ENCODE measurements at regions not wholly inside any gene's neighbourhood (a gene's known extent, or its start where the extent isn't known, plus 50 kb on each side); places are given as distances from the start of the nearest gene placed in this dataset.

- H3K9me3 ChIP-seq, result no peaks in the 10 kb centered on the region
- 38 to 53% methylated on average over 1 of the region's 1 CpG for WGBS, 2 donors
- H3K4me3 ChIP-seq, result no peak overlapping the region
- intact Hi-C loops (cut with DNase I), result no loop called here
- H3K4me1 ChIP-seq, result no peaks in the 10 kb centered on the region
- DNase-seq, result no peak
- H3K36me3 ChIP-seq, result no peaks in the 10 kb centered on the region
- no peak overlapping the region for H3K27ac ChIP-seq
- no peaks in the 10 kb centered on the region for H3K27me3 ChIP-seq
- no peak for TF ChIP-seq CTCF (IDR thresholded peaks at IDR 0.05)
- no peak for TF ChIP-seq POLR2A (IDR thresholded peaks at IDR 0.05)
Measured at GRCh38 chr18:34364699-34365098, 140.0 kb upstream of the NOL4 start.

DNA sequence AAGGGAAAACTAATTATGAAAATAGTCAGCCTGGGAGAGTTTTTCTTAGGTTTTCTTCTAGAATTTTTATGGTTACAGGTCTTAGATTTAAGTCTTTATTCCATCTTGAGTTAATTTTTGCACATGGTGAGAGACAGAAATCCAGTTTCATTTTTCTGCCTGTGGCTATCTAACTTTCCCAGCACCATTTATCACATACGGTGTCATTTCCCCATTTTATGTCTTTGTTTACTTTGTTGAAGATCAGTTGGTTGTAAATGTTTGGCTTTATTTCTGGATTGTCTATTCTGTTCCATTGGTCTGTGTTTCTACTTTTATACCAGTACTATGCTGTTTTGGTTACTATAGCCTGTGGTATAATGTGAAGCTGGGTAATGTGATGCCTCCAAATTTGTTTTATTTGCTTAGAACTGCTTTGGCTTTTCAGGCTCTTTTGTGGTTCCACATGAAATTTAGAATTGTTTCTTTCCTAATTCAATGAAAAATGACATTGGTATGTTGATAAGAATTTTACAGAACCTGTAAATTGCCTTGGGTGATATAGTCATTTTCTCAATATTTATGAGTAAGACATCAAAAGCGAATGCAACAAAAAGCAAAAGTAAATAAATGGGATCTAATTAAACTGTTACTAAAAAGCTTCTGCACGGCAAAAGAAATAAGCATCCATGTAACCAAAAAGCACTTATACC lies 146.1 kb upstream of the NOL4 start:
- no peaks in the 10 kb centered on the region for H3K4me1 ChIP-seq
- H3K9me3 ChIP-seq, result no peaks in the 10 kb centered on the region
- 26 to 34% methylated on average over 3 of the region's 3 CpGs for WGBS, 2 donors
- no peaks in the 10 kb centered on the region for H3K36me3 ChIP-seq
- TF ChIP-seq POLR2A (IDR thresholded peaks at IDR 0.05) (no peak), CTCF (IDR thresholded peaks at IDR 0.05) (no peak)
- H3K4me3 ChIP-seq, result no peak overlapping the region
- H3K27me3 ChIP-seq, result no peaks in the 10 kb centered on the region
- DNase-seq, result no peak
- H3K27ac ChIP-seq, result no peak overlapping the region
- intact Hi-C loops (cut with DNase I), result no loop called here

DNA sequence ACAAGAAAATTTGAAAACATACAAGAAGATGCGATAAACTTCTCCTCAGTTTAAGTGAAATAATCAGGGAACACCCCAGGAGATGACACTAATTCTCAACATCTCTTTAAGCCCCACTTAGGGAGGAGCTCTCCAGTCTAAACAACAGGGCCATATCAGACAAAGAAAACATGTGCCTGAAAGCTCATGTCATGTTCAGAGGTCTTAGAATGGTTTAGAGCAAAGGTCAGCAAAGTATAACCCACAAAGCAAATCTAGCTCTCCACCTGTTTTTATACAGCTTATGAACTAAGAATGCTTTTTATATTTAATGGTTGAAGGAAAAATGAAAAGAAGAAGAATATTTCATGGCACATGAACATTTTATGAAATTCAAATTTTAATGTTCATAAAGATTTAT lies 155.6 kb upstream of the NOL4 start:
- no peak overlapping the region for H3K4me3 ChIP-seq
- intact Hi-C loops (cut with DNase I), result no loop called here
- H3K27ac ChIP-seq, result no peak overlapping the region
- no peak for DNase-seq
- H3K36me3 ChIP-seq, result no peaks in the 10 kb centered on the region
- 75 to 82% methylated on average over 1 of the region's 1 CpG for WGBS, 2 donors
- H3K9me3 ChIP-seq, result no peaks in the 10 kb centered on the region
- no peaks in the 10 kb centered on the region for H3K4me1 ChIP-seq
- TF ChIP-seq CTCF (IDR thresholded peaks at IDR 0.05) (no peak), POLR2A (IDR thresholded peaks at IDR 0.05) (no peak)
- H3K27me3 ChIP-seq, result no peaks in the 10 kb centered on the region

GRCh38 chr18:34385311-34385710 lies 160.6 kb upstream of the NOL4 start:
- H3K27me3 ChIP-seq, result no peaks in the 10 kb centered on the region
- no peak for DNase-seq

DNA sequence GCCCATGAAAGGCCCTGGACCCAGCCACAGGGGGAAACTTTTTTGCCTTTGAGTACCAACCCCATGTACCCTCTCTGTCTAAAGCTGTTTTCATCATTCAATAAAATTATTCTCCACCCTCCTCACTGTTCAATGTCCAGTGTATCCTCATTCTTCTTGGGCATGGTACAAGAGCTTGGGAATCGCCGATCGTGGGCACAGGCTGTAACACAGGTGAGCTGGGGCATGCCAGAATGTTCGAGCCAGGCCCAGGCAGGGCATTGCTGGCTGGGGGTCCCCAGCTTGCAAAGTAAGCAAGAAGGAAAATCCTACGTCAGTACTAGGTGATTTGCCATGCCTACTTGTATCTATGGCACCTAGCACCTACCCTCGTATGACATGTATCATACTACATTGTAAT lies 162.1 kb upstream of the NOL4 start:
- Histone ChIP-seq H3K9me3 (no peaks in the 10 kb centered on the region), H3K36me3 (no peaks in the 10 kb centered on the region), H3K4me1 (no peaks in the 10 kb centered on the region), H3K4me3 (no peak overlapping the region), H3K27me3 (no peaks in the 10 kb centered on the region), H3K27ac (no peak overlapping the region)
- WGBS, 2 donors, result 64 to 82% methylated on average over 6 of the region's 6 CpGs
- intact Hi-C loops (cut with DNase I), result no loop called here
- TF ChIP-seq CTCF (IDR thresholded peaks at IDR 0.05) (no peak), POLR2A (IDR thresholded peaks at IDR 0.05) (no peak)
- no peak for DNase-seq

More at GRCh38 chr18:34385311-34385710, 160.6 kb upstream of the NOL4 start:
- Histone ChIP-seq H3K36me3 (no peaks in the 10 kb centered on the region), H3K4me3 (no peak overlapping the region), H3K4me1 (no peaks in the 10 kb centered on the region), H3K27ac (no peak overlapping the region), H3K9me3 (no peaks in the 10 kb centered on the region)
- TF ChIP-seq POLR2A (IDR thresholded peaks at IDR 0.05), result no peak
- no peak for TF ChIP-seq CTCF (IDR thresholded peaks at IDR 0.05)
- intact Hi-C loops (cut with DNase I), result no loop called here
